Upper lobe of left lung (tissue), 6 donors: ENCODE measurements at regions not wholly inside any gene's neighbourhood (a gene's known extent, or its start where the extent isn't known, plus 50 kb on each side); places are given as distances from the start of the nearest gene placed in this dataset.

ENCODE experiments used
- ATAC-seq, 2 donors: fragments of 200-7000 bp; cut with Tn5 transposase; one replicate each; pipeline ENCODE4 v1.9.1; 2022; ENCODE audit warnings: mild to moderate bottlenecking in 2 of 2, moderate library complexity in 2 of 2; ENCODE audit not compliant: low FRiP score in 2 of 2
- DNase-seq, 2 donors: peaks; one replicate each; pipeline ENCODE4 v3.0.0-alpha.2; 2019 to 2020
- H3K27ac ChIP-seq, 4 donors: fragments of 200-600 bp; sonication (generic); one replicate each; pipeline ENCODE4 v1.5.1; 2016 to 2019
- H3K27me3 ChIP-seq, 4 donors: fragments of 200-600 bp; sonication (generic); one replicate each; pipeline ENCODE4 v1.5.1; 2017 to 2019
- H3K36me3 ChIP-seq, 4 donors: fragments of 200-600 bp; sonication (generic); one replicate each; pipeline ENCODE4 v1.5.1; 2016 to 2019
- H3K4me1 ChIP-seq, 4 donors: fragments of 200-600 bp; sonication (generic); one replicate each; pipeline ENCODE4 v1.5.1; 2018 to 2019
- H3K4me3 ChIP-seq, 4 donors: fragments of 200-600 bp; sonication (generic); one replicate each; pipeline ENCODE4 v1.5.1; 2017 to 2019; ENCODE audit warnings: mild to moderate bottlenecking in 2 of 4, moderate library complexity in 1 of 4
- H3K9me3 ChIP-seq, 4 donors: fragments of 200-600 bp; sonication (generic); one replicate each; pipeline ENCODE4 v1.5.1; 2018 to 2019
- EP300 ChIP-seq, 4 donors: sonication (generic); formaldehyde crosslinking; IDR thresholded peaks; one replicate each; pipeline ENCODE4 v1.5.1; 2017; ENCODE audit warnings: antibody characterized with exemption in 4 of 4, control low read depth in 2 of 4
- POLR2A ChIP-seq, 4 donors: fragments of 450-650 bp; IDR thresholded peaks; one replicate each; pipeline ENCODE4 v1.5.1; 2016 to 2017; ENCODE audit warnings: antibody characterized with exemption in 4 of 4, mild to moderate bottlenecking in 2 of 4
- POLR2AphosphoS5 ChIP-seq, 2 donors: sonication (generic); formaldehyde crosslinking; IDR thresholded peaks; one replicate each; pipeline ENCODE4 v1.5.1; 2017; ENCODE audit warnings: antibody characterized with exemption in 2 of 2
- WGBS, 2 donors: methylation state at CpG; one replicate each; pipeline ENCODE4 v1.1.5; 2017 to 2018; 5-methylcytosine and 5-hydroxymethylcytosine counted together
- TF ChIP-seq, protein P1 (sequence below), 6 experiments: fragments of 450-650 bp in 4 of 6; fragments of 200-600 bp in 2 of 6; sonication (generic) in 2 of 6; IDR thresholded peaks; one replicate each; pipeline ENCODE4 v1.5.1; 2016 to 2019; ENCODE audit warnings: antibody characterized with exemption in 6 of 6
- donor health status: DM: no; HTN: no; CAD: no; lungs with moderate emphysema.
- donor health status: DM: no; HTN: yes; CAD: no; lungs with severe emphysema.

DNA sequence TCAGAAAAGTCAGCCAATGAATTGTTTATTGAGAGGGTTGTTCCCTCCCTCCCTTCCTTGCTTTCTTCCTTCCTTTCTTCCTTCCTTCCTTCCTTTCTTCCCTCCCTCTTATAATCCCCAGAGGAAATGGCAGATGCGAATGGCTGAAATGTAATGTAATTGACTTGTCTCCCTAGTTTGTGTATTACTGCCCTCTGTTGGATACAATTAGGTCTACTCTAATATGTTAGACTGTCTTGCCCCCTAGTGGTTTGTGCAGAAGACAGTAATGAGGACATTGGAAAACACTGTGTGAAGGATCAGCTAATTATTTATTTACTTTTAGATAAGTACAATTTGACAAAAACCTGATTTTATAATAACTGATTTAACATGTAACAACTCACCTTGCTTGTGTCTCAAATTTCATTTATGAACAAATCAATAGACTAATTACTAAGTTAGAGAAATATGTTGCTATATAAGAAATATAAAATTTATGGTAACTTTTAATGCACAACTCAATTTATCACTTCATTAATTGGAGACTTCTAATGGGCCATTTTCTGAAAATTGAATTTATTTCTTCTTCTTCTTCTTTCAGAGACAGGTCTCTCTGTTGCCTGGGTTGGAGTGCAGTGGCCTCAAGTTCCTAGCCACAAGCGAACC lies 229.8 kb upstream of the LRIG3 start:
- ATAC-seq = peak; percentile 83 to 93

GRCh38 chr12:59147791-59148190 lies 227.5 kb upstream of the LRIG3 start:
- no peaks in the 10 kb centered on the region for H3K4me1 ChIP-seq
- no peak for ATAC-seq
- WGBS, 2 donors = 78 to 85% methylated on average over 1 of the region's 1 CpG
- DNase-seq = no peak
- H3K27ac ChIP-seq = no peak overlapping the region
- H3K36me3 ChIP-seq = no peaks in the 10 kb centered on the region
- no peak overlapping the region for H3K4me3 ChIP-seq
- H3K27me3 ChIP-seq = no peaks in the 10 kb centered on the region
- H3K9me3 ChIP-seq = no peaks in the 10 kb centered on the region
- TF ChIP-seq POLR2A (IDR thresholded peaks at IDR 0.05) = no peak
- TF ChIP-seq EP300 (IDR thresholded peaks at IDR 0.05) = no peak
- TF ChIP-seq POLR2AphosphoS5 (IDR thresholded peaks at IDR 0.05) = no peak
- TF ChIP-seq, protein P1, sequence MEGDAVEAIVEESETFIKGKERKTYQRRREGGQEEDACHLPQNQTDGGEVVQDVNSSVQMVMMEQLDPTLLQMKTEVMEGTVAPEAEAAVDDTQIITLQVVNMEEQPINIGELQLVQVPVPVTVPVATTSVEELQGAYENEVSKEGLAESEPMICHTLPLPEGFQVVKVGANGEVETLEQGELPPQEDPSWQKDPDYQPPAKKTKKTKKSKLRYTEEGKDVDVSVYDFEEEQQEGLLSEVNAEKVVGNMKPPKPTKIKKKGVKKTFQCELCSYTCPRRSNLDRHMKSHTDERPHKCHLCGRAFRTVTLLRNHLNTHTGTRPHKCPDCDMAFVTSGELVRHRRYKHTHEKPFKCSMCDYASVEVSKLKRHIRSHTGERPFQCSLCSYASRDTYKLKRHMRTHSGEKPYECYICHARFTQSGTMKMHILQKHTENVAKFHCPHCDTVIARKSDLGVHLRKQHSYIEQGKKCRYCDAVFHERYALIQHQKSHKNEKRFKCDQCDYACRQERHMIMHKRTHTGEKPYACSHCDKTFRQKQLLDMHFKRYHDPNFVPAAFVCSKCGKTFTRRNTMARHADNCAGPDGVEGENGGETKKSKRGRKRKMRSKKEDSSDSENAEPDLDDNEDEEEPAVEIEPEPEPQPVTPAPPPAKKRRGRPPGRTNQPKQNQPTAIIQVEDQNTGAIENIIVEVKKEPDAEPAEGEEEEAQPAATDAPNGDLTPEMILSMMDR (IDR thresholded peaks at IDR 0.05) = no peak

More for the DNA sequence above, 229.8 kb upstream of the LRIG3 start:
- Histone ChIP-seq H3K9me3 (no peaks in the 10 kb centered on the region), H3K4me3 (no peak overlapping the region), H3K36me3 (no peaks in the 10 kb centered on the region), H3K27ac (no peak overlapping the region), H3K27me3 (no peaks in the 10 kb centered on the region), H3K4me1 (no peaks in the 10 kb centered on the region)
- 42 to 48% methylated on average over 2 of the region's 2 CpGs for WGBS, 2 donors
- TF ChIP-seq EP300 (IDR thresholded peaks at IDR 0.05) = no peak
- no peak for TF ChIP-seq POLR2A (IDR thresholded peaks at IDR 0.05)
- TF ChIP-seq, protein P1 (IDR thresholded peaks at IDR 0.05) = peak; percentile 53 to 93 (median 82)
- TF ChIP-seq POLR2AphosphoS5 (IDR thresholded peaks at IDR 0.05) = no peak
- no peak for DNase-seq

DNA sequence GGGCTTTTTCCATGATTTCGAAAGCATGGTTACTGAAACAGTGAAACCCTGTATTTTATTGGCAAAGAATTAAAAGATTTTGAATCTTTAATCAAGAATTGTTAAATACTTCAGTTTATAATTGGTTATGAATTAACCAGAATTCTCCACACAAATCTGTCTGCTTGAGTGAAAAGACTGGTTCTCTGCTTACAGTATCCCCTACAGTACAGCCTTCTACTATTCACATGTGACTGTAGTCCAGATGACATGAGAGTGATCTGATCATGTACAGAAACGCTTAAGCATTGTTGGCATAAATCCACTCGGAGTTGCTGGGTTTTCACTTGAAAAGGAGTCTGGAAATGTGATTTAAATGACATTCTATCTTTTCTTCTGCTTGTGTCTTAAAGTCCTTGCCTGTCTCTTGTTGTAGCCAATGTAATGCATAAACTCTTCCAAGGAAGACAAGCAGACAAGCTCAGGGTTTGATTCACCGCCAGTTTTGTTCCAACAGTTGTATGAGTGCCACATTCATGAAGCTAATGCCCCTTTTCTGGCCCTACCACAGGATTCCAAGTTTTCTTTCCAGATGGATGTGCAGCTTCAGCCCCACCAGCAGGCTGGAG lies 222.0 kb upstream of the LRIG3 start:
- Histone ChIP-seq H3K4me3 (no peak overlapping the region), H3K36me3 (no peaks in the 10 kb centered on the region), H3K9me3 (no peaks in the 10 kb centered on the region), H3K27ac (no peak overlapping the region), H3K4me1 (no peaks in the 10 kb centered on the region), H3K27me3 (no peaks in the 10 kb centered on the region)
- DNase-seq = no peak
- ATAC-seq = no peak
- WGBS, 2 donors = 44 to 54% methylated on average over 4 of the region's 4 CpGs
- TF ChIP-seq, protein P1 (IDR thresholded peaks at IDR 0.05) = no peak
- TF ChIP-seq POLR2A (IDR thresholded peaks at IDR 0.05) (no peak), EP300 (IDR thresholded peaks at IDR 0.05) (no peak), POLR2AphosphoS5 (IDR thresholded peaks at IDR 0.05) (no peak)

- H3K4me3 ChIP-seq = no peak overlapping the region
- 19 to 61% methylated on average over 2 of the region's 2 CpGs for WGBS, 2 donors
- no peaks in the 10 kb centered on the region for H3K9me3 ChIP-seq
- no peak for TF ChIP-seq EP300 (IDR thresholded peaks at IDR 0.05)
- TF ChIP-seq POLR2AphosphoS5 (IDR thresholded peaks at IDR 0.05) = no peak
- no peak for TF ChIP-seq POLR2A (IDR thresholded peaks at IDR 0.05)
- TF ChIP-seq, protein P1 (IDR thresholded peaks at IDR 0.05) = no peak
- no peaks in the 10 kb centered on the region for H3K36me3 ChIP-seq
- DNase-seq (no peak), ATAC-seq (no peak)
- no peaks in the 10 kb centered on the region for H3K27me3 ChIP-seq
- H3K4me1 ChIP-seq = no peaks in the 10 kb centered on the region
- H3K27ac ChIP-seq = no peak overlapping the region
Measured at GRCh38 chr12:59134750-59135149, 214.4 kb upstream of the LRIG3 start.

DNA sequence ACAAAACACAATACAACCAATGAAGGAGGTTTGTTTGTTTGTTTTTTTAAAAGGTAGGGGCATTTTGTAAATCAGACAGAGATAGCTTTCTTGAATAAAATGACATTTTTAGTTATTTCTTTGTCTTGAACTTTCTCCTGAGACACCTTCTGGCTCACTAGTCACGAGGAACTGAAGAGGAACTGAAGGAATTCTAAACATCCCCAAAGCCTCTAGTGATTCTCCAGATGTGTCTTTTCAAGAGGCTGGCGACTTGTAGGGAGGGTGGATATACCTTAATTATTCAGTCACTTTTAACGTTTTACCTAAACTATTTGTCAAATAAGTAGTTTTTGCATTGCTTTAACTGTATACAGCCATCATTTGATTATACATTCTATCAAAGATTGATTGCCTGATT lies 211.2 kb upstream of the LRIG3 start:
- WGBS, 2 donors = 53 to 54% methylated on average over 3 of the region's 3 CpGs
- TF ChIP-seq POLR2AphosphoS5 (IDR thresholded peaks at IDR 0.05) (no peak), EP300 (IDR thresholded peaks at IDR 0.05) (no peak), POLR2A (IDR thresholded peaks at IDR 0.05) (no peak)
- TF ChIP-seq, protein P1 (IDR thresholded peaks at IDR 0.05) = no peak

More for the DNA sequence above, 211.2 kb upstream of the LRIG3 start:
- Histone ChIP-seq H3K4me1 (no peaks in the 10 kb centered on the region), H3K27ac (no peak overlapping the region), H3K36me3 (no peaks in the 10 kb centered on the region), H3K9me3 (no peaks in the 10 kb centered on the region), H3K27me3 (no peaks in the 10 kb centered on the region), H3K4me3 (no peak overlapping the region)
- ATAC-seq = no peak
- no peak for DNase-seq
